ENCODE measurements at regions not wholly inside any gene's neighbourhood (a gene's known extent, or its start where the extent isn't known, plus 50 kb on each side); places are given as distances from the start of the nearest gene placed in this dataset.

DNA sequence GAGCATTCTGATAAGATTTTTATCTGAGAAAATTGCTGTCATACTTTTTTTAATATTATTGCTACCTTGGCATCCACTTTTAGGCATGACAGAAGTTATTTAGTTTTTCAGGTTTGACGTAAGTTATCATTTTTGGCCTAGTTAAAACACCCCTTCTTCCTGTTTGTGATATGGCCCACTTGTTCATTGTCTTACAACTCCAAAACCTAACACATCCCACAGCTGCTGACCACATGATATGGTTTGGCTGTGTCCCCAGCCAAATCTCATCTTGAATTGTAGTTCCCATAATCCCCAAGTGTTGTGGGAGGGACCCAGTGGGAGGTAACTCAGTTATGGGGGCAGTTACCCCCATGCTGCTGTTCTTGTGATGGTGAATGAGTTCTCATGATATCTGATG is 388.1 kb downstream of the SLC4A3 start:
- H3K27me3 ChIP-seq (ENCODE audit: control insufficient read depth, insufficient read depth, low read length): no peaks in the 10 kb centered on the region
- DNase-seq (ENCODE audit: low read depth): no peak
- ChIA-PET POLR2A (no interaction called here), CTCF (interaction anchor here (1.0 kb wide), 1 partner anchor 9 kb away, joined by 3 read pairs; no protein-coding TSS in a partner anchor)
- H3K36me3 ChIP-seq (ENCODE audit: control insufficient read depth, insufficient read depth, low read length): no peaks in the 10 kb centered on the region
- TF ChIP-seq CTCF (IDR thresholded peaks at IDR 0.05; ENCODE audit: insufficient read depth, low read depth, low read length): no peak
- no peak overlapping the region for H3K4me3 ChIP-seq (ENCODE audit: low read depth, low read length)

DNA sequence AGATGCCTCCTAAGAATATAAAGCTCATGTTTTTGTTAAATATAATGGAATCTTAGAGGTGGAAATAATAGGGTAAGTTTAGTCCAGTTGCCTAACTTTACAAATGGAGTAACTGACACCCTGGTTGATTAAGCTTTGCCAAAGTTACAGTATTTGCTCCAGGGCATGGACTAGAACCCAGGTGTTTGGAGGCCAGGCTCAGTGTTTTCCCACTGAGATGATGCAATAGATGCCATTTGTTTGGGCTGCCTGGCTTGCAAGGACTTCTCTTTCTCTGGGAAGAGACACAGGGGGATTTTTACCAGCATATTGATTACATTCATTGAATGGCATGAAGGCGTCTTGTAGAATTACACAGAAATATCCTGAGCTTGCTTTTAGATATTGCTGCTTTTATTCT is 397.8 kb downstream of the SLC4A3 start:
- no peak for TF ChIP-seq CTCF (IDR thresholded peaks at IDR 0.05; ENCODE audit: insufficient read depth, low read depth, low read length)
- POLR2A ChIA-PET: no interaction called here
- Histone ChIP-seq H3K4me3 (ENCODE audit: low read depth, low read length) (no peak overlapping the region), H3K36me3 (ENCODE audit: control insufficient read depth, insufficient read depth, low read length) (no peaks in the 10 kb centered on the region), H3K27me3 (ENCODE audit: control insufficient read depth, insufficient read depth, low read length) (no peaks in the 10 kb centered on the region)
- CTCF ChIA-PET: interaction anchor here (0.7 to 0.8 kb wide), 2 partner anchors 13 to 15 kb away, joined by 3 read pairs; no protein-coding TSS in a partner anchor
- DNase-seq (ENCODE audit: low read depth): no peak

- ChIA-PET CTCF (no interaction called here), POLR2A (no interaction called here)
- no peak overlapping the region for H3K4me3 ChIP-seq (ENCODE audit: low read depth, low read length)
- no peak for TF ChIP-seq CTCF (IDR thresholded peaks at IDR 0.05; ENCODE audit: insufficient read depth, low read depth, low read length)
- DNase-seq (ENCODE audit: low read depth): no peak
- H3K36me3 ChIP-seq (ENCODE audit: control insufficient read depth, insufficient read depth, low read length): no peaks in the 10 kb centered on the region
- H3K27me3 ChIP-seq (ENCODE audit: control insufficient read depth, insufficient read depth, low read length): no peaks in the 10 kb centered on the region
Observed at GRCh38 chr2:220029013-220029412, 401.6 kb downstream of the SLC4A3 start.

GRCh38 chr2:220033546-220033945 is 406.1 kb downstream of the SLC4A3 start:
- Histone ChIP-seq H3K27me3 (ENCODE audit: control insufficient read depth, insufficient read depth, low read length) (no peaks in the 10 kb centered on the region), H3K4me3 (ENCODE audit: low read depth, low read length) (no peak overlapping the region), H3K36me3 (ENCODE audit: control insufficient read depth, insufficient read depth, low read length) (no peaks in the 10 kb centered on the region)
- ChIA-PET POLR2A (no interaction called here), CTCF (interaction anchor here (1.2 kb wide), 1 partner anchor 18 kb away, joined by 3 read pairs; no protein-coding TSS in a partner anchor)
- peak; percentile 59 for DNase-seq (ENCODE audit: low read depth)
- no peak for TF ChIP-seq CTCF (IDR thresholded peaks at IDR 0.05; ENCODE audit: insufficient read depth, low read depth, low read length)

DNA sequence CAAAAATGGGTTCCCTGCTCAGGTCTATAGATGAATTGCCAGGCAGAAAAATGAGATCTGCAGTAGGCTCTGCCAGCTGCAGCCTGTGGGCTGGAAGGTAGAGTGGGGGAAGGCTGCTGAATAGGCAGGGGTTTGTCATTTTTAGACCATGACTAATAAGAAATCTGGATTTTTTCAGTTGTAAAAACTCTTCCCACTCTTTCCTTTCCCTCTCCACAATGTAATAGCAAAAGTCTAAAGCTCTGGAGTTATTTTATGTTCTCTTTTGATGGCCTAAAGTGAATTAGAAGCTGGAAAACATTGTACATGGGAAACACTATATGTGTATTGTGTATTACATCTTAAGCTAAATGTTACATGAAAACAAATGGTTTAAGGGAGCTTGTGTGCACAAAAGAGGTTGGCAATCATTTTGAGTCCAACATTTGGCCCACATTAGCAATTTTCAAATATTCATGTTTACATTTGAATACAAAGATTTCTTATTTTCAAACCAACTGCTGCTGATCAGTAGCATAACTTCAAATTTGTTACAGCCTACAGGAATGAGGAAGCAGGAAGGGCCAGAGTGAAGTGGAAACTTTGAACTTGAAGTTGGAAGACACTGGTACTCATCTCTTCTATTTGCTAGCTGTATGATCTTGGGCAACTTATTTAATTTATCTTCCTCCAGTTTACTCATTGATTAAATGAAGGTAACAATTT is 407.1 kb downstream of the SLC4A3 start:
- peak; percentile 36 for DNase-seq (ENCODE audit: low read depth)
- Histone ChIP-seq H3K36me3 (ENCODE audit: control insufficient read depth, insufficient read depth, low read length) (no peaks in the 10 kb centered on the region), H3K4me3 (ENCODE audit: low read depth, low read length) (no peak overlapping the region), H3K27me3 (ENCODE audit: control insufficient read depth, insufficient read depth, low read length) (no peaks in the 10 kb centered on the region)
- ChIA-PET POLR2A (interaction anchor here (0.6 kb wide), 1 partner anchor 238 kb away, joined by 3 read pairs; no protein-coding TSS in a partner anchor), CTCF (interaction anchor here (0.9 to 1.2 kb wide), 3 partner anchors 17 to 60 kb away, joined by 3 read pairs; no protein-coding TSS in a partner anchor)
- TF ChIP-seq CTCF (IDR thresholded peaks at IDR 0.05; ENCODE audit: insufficient read depth, low read depth, low read length): no peak
